KMS-11 (cell line): ENCODE measurements at regions not wholly inside any gene's neighbourhood (a gene's known extent, or its start where the extent isn't known, plus 50 kb on each side); places are given as distances from the start of the nearest gene placed in this dataset.

ENCODE experiments used
- H2AFZ ChIP-seq: fragments of 200-600 bp; sonication (generic); 2 replicates; pipeline ENCODE4 v1.6.1; 2016; ENCODE audit warnings: antibody characterized with exemption, mixed run types, low read depth
- H3K27ac ChIP-seq: fragments of 200-600 bp; sonication (generic); 2 replicates; pipeline ENCODE4 v1.6.1; 2016; ENCODE audit warnings: mild to moderate bottlenecking, mixed run types
- H3K27me3 ChIP-seq: fragments of 200-600 bp; sonication (generic); 2 replicates; pipeline ENCODE4 v1.6.1; 2017; ENCODE audit warnings: mild to moderate bottlenecking, low read depth, mixed run types, moderate library complexity; ENCODE audit not compliant: insufficient read depth
- H3K36me3 ChIP-seq: fragments of 200-600 bp; sonication (generic); 2 replicates; pipeline ENCODE4 v1.6.1; 2017; ENCODE audit warnings: mild to moderate bottlenecking, mixed run types; ENCODE audit not compliant: insufficient read depth
- H3K4me1 ChIP-seq: fragments of 200-600 bp; sonication (generic); 2 replicates; pipeline ENCODE4 v1.6.1; 2016; ENCODE audit warnings: mild to moderate bottlenecking, low read depth, mixed run types; ENCODE audit not compliant: poor library complexity, severe bottlenecking
- H3K4me2 ChIP-seq: fragments of 200-600 bp; sonication (generic); 2 replicates; pipeline ENCODE4 v1.7.0; 2016; ENCODE audit warnings: mild to moderate bottlenecking, mixed run types
- H3K4me3 ChIP-seq: fragments of 200-600 bp; sonication (generic); IDR thresholded peaks from 2 replicates; pipeline ENCODE4 v1.6.1; 2017; ENCODE audit warnings: low read depth, low read length, mixed read lengths; ENCODE audit not compliant: insufficient read depth
- H3K79me2 ChIP-seq: fragments of 200-600 bp; sonication (generic); 2 replicates; pipeline ENCODE4 v1.6.1; 2016; ENCODE audit warnings: low read depth, mixed run types; ENCODE audit not compliant: insufficient read depth
- H3K9ac ChIP-seq: fragments of 200-600 bp; sonication (generic); 2 replicates; pipeline ENCODE4 v1.6.1; 2016; ENCODE audit warnings: mild to moderate bottlenecking, mixed run types
- H4K20me1 ChIP-seq: fragments of 200-600 bp; sonication (generic); 2 replicates; pipeline ENCODE4 v1.6.1; 2016; ENCODE audit warnings: mild to moderate bottlenecking, mixed run types; ENCODE audit not compliant: insufficient read depth
- CTCF ChIP-seq: fragments of 200-600 bp; sonication (generic); conservative IDR thresholded peaks from 2 replicates; pipeline ENCODE4 v1.6.1; 2017; ENCODE audit warnings: low read depth, mild to moderate bottlenecking, antibody characterized with exemption, low read length, moderate library complexity, mixed read lengths

GRCh38 chr18:70973626-70974025, 684.8 kb downstream of the SOCS6 start:
- Histone ChIP-seq H3K4me3 (no peak overlapping the region), H3K79me2 (no peaks in the 10 kb centered on the region), H3K9ac (no peak overlapping the region), H3K27me3 (no peaks in the 10 kb centered on the region), H3K4me1 (no peaks in the 10 kb centered on the region), H3K36me3 (no peaks in the 10 kb centered on the region), H4K20me1 (no peaks in the 10 kb centered on the region), H3K27ac (no peak overlapping the region), H2AFZ (no peak overlapping the region), H3K4me2 (no peak overlapping the region)
- no peak for TF ChIP-seq CTCF

- Histone ChIP-seq H3K4me1 (no peaks in the 10 kb centered on the region), H3K27me3 (no peaks in the 10 kb centered on the region), H3K79me2 (no peaks in the 10 kb centered on the region), H2AFZ (no peak overlapping the region), H3K27ac (no peak overlapping the region), H3K4me3 (no peak overlapping the region), H3K4me2 (no peak overlapping the region), H3K36me3 (no peaks in the 10 kb centered on the region), H4K20me1 (no peaks in the 10 kb centered on the region), H3K9ac (no peak overlapping the region)
- no peak for TF ChIP-seq CTCF
Measured at GRCh38 chr18:70966419-70966818, 677.6 kb downstream of the SOCS6 start.

- Histone ChIP-seq H3K4me3 (no peak overlapping the region), H2AFZ (no peak overlapping the region), H3K36me3 (no peaks in the 10 kb centered on the region), H3K4me1 (no peaks in the 10 kb centered on the region), H3K9ac (no peak overlapping the region), H3K27ac (no peak overlapping the region), H4K20me1 (no peaks in the 10 kb centered on the region), H3K27me3 (no peaks in the 10 kb centered on the region), H3K79me2 (no peaks in the 10 kb centered on the region), H3K4me2 (no peak overlapping the region)
- TF ChIP-seq CTCF: no peak
Measured at GRCh38 chr18:70961939-70962338, 673.1 kb downstream of the SOCS6 start.

- no peaks in the 10 kb centered on the region for H3K4me1 ChIP-seq
- H3K4me2 ChIP-seq: no peak overlapping the region
- H3K79me2 ChIP-seq: no peaks in the 10 kb centered on the region
- no peak overlapping the region for H2AFZ ChIP-seq
- no peaks in the 10 kb centered on the region for H3K36me3 ChIP-seq
- H3K9ac ChIP-seq: no peak overlapping the region
- H3K27ac ChIP-seq: no peak overlapping the region
- no peak for TF ChIP-seq CTCF
- H3K27me3 ChIP-seq: no peaks in the 10 kb centered on the region
- no peaks in the 10 kb centered on the region for H4K20me1 ChIP-seq
- no peak overlapping the region for H3K4me3 ChIP-seq
Measured at GRCh38 chr18:70956554-70956953, 667.7 kb downstream of the SOCS6 start.

- Histone ChIP-seq H3K79me2 (no peaks in the 10 kb centered on the region), H4K20me1 (no peaks in the 10 kb centered on the region), H3K27ac (no peak overlapping the region), H2AFZ (no peak overlapping the region), H3K4me3 (no peak overlapping the region), H3K4me2 (no peak overlapping the region), H3K4me1 (peaks cover 17% of the 10 kb centered on the region), H3K27me3 (no peaks in the 10 kb centered on the region), H3K36me3 (no peaks in the 10 kb centered on the region), H3K9ac (no peak overlapping the region)
- no peak for TF ChIP-seq CTCF
Measured at GRCh38 chr18:70936160-70936559, 647.3 kb downstream of the SOCS6 start.
